ENCODE measurements at regions not wholly inside any gene's neighbourhood (a gene's known extent, or its start where the extent isn't known, plus 50 kb on each side); places are given as distances from the start of the nearest gene placed in this dataset.

DNA sequence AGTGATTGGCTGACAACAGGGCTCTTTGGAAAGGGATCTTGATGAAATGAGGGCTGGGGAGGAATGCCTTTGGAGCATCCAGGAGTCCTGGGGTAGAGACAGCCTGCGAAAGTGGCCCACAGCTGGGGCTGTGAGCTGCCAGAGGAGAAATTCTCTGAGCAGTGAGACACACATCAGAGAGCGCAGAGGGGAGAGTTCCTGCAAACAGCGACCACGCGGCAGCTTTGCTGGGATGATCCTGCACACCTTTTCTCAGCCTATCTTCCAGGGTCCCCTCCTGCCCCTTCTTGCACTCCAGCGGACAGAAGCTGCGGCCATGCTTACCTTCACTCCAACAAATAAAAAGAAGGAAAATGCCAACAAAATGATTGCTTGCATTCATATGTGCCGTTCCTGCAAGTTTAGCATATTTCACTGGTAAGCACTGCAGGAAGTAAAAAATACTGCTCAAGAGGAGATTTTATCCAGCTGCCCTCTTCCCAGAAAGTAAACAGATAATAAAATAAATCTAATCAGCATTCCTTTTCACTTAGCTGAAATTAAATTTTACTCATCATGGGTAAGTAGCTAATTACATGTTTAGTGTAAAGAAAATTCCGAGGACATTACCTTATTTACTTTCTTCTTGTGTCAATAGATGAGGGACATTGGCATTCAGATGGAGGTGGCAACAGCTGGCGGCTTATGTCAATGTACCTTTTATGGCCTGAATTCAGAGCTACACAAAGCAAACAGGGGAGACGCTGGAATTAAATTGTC lies 339.9 kb upstream of the ARID1B start:
- TF ChIP-seq, protein P1, sequence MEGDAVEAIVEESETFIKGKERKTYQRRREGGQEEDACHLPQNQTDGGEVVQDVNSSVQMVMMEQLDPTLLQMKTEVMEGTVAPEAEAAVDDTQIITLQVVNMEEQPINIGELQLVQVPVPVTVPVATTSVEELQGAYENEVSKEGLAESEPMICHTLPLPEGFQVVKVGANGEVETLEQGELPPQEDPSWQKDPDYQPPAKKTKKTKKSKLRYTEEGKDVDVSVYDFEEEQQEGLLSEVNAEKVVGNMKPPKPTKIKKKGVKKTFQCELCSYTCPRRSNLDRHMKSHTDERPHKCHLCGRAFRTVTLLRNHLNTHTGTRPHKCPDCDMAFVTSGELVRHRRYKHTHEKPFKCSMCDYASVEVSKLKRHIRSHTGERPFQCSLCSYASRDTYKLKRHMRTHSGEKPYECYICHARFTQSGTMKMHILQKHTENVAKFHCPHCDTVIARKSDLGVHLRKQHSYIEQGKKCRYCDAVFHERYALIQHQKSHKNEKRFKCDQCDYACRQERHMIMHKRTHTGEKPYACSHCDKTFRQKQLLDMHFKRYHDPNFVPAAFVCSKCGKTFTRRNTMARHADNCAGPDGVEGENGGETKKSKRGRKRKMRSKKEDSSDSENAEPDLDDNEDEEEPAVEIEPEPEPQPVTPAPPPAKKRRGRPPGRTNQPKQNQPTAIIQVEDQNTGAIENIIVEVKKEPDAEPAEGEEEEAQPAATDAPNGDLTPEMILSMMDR (IDR thresholded peaks at IDR 0.05) = no peak
- no peak for TF ChIP-seq POLR2A (IDR thresholded peaks at IDR 0.05; ENCODE audit: low read depth)

Measured in esophagus muscularis mucosa (tissue), 3 donors.